ENCODE measurements at regions not wholly inside any gene's neighbourhood (a gene's known extent, or its start where the extent isn't known, plus 50 kb on each side); places are given as distances from the start of the nearest gene placed in this dataset.

DNA sequence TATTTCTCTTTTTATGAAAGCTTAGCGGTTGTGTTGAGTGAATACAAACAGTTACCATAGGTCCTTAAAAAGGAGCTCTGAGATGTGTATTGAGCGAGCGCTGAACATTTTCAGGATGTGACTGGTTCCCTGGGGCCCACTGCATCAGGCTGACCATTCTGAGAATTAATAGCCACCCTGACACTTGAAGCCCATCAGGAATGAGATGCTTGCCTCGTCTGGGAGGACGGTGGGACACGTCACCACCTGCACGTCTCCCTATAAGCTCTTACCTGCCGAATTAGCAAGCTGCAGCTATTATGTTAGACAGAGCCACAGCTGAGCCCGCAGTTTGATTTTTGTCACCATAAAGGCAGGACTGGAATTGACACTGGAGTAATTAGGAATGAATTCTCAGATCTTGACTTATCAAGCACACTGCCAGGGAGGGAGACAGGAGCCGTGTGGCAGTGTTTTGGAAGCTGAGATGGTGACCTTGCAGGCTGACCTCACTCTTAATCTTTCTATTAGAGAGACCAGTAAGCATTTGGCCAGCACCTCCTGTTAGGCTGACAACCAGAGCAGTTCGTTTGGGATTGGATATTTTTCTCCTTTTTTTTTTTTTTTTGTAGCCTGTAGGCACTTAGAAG, 373.1 kb upstream of the WWC1 start:
- H3K4me3 ChIP-seq (ENCODE audit: low read depth, low read length), result no peak overlapping the region
- no peaks in the 10 kb centered on the region for H3K27me3 ChIP-seq (ENCODE audit: control insufficient read depth, insufficient read depth, low read length)
- no peak overlapping the region for H3K27ac ChIP-seq (ENCODE audit: low read depth, low read length)
- peaks cover 16% of the 10 kb centered on the region for H3K4me1 ChIP-seq (ENCODE audit: control insufficient read depth, insufficient read depth, low read length)
- peaks cover 6% of the 10 kb centered on the region; the same call in 1 of the 2 replicates for H3K9me3 ChIP-seq (ENCODE audit: control insufficient read depth, insufficient read depth, low read depth, low read length)
- no peaks in the 10 kb centered on the region for H3K36me3 ChIP-seq (ENCODE audit: control insufficient read depth, insufficient read depth, low read length)
- H3K9ac ChIP-seq (ENCODE audit: low read length), result no peak overlapping the region

DNA sequence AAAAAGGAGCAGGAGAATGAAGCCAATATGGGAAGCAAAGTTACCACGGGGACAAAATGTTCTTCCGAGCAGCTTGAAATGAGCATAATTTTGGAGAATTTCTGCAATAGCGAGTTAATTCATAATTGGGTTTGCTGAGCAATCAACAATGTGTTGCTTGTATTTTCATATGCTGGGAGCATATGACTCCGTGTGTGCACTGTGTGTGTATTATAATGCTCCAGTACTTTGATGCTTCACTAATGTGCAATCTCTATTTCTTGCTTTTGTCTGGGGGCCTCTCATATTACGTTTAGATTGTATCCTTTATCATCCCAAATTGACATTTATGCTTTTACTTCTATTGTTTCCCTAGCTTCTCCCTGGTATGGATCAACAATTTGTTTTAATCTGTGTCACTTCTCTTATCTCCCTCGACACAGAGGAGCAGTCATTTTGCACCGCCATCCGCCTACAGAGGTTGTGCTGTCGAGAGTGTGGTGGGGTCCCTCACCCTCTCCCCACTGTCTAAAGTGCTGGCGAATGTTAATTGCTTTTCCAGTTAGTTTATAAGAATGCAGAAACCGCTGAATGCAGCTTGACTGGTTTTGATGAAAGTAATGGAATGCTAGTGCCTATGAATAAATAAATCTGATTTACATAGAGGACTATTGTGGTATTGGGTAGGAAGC, 372.5 kb upstream of the WWC1 start:
- H3K27ac ChIP-seq (ENCODE audit: low read depth, low read length), result no peak overlapping the region
- no peak overlapping the region for H3K4me3 ChIP-seq (ENCODE audit: low read depth, low read length)
- no peak overlapping the region for H3K9ac ChIP-seq (ENCODE audit: low read length)
- peaks cover 16% of the 10 kb centered on the region for H3K4me1 ChIP-seq (ENCODE audit: control insufficient read depth, insufficient read depth, low read length)
- H3K27me3 ChIP-seq (ENCODE audit: control insufficient read depth, insufficient read depth, low read length), result no peaks in the 10 kb centered on the region
- no peaks in the 10 kb centered on the region for H3K36me3 ChIP-seq (ENCODE audit: control insufficient read depth, insufficient read depth, low read length)
- peaks cover 6% of the 10 kb centered on the region; the same call in 1 of the 2 replicates for H3K9me3 ChIP-seq (ENCODE audit: control insufficient read depth, insufficient read depth, low read depth, low read length)

DNA sequence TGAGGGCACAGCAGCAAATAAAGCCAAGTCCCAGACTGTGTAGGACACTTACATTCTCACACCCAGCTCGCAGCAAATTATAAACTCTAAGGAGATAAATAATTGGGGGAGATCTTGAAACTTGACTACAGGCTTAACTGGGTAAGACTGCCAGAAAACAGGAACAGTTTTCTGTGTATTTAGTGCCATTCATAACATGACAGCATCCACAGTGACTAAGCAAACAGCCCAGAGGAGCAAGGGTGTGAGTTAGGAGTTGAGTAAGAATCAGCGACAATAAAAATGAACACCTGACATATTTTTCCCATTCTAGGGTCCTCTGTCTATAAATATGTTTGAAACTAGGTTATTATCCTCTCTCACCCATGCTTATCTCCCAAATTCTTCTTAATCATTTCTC, 370.9 kb upstream of the WWC1 start:
- no peak overlapping the region for H3K4me3 ChIP-seq (ENCODE audit: low read depth, low read length)
- no peak overlapping the region for H3K27ac ChIP-seq (ENCODE audit: low read depth, low read length)
- no peaks in the 10 kb centered on the region for H3K27me3 ChIP-seq (ENCODE audit: control insufficient read depth, insufficient read depth, low read length)
- H3K9ac ChIP-seq (ENCODE audit: low read length), result no peak overlapping the region
- H3K36me3 ChIP-seq (ENCODE audit: control insufficient read depth, insufficient read depth, low read length), result no peaks in the 10 kb centered on the region
- peaks cover 16% of the 10 kb centered on the region for H3K4me1 ChIP-seq (ENCODE audit: control insufficient read depth, insufficient read depth, low read length)
- H3K9me3 ChIP-seq (ENCODE audit: control insufficient read depth, insufficient read depth, low read depth, low read length), result peaks cover 4% of the 10 kb centered on the region

DNA sequence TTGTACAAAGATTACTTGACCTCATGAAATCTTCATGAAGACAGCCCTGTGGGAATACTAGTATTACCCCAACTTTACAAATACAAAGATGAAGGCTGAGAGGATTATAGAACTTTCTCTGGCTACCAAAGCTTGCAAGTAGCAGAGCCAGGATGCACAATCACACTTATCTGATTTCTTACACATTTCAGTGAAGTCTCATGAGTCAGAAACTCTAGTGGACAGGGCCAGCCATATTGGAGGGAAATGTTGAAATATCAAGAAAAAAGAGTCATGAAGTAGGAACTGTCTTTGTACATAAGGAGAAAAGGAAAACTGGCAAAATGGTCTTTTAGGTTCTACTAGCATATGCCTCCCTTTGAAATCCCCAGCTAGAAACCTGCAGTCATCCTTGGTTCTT, 369.6 kb upstream of the WWC1 start:
- Histone ChIP-seq H3K4me1 (ENCODE audit: control insufficient read depth, insufficient read depth, low read length) (peaks cover 8% of the 10 kb centered on the region), H3K9ac (ENCODE audit: low read length) (no peak overlapping the region), H3K9me3 (ENCODE audit: control insufficient read depth, insufficient read depth, low read depth, low read length) (peaks cover 4% of the 10 kb centered on the region), H3K4me3 (ENCODE audit: low read depth, low read length) (no peak overlapping the region), H3K36me3 (ENCODE audit: control insufficient read depth, insufficient read depth, low read length) (no peaks in the 10 kb centered on the region), H3K27ac (ENCODE audit: low read depth, low read length) (no peak overlapping the region), H3K27me3 (ENCODE audit: control insufficient read depth, insufficient read depth, low read length) (no peaks in the 10 kb centered on the region)

DNA sequence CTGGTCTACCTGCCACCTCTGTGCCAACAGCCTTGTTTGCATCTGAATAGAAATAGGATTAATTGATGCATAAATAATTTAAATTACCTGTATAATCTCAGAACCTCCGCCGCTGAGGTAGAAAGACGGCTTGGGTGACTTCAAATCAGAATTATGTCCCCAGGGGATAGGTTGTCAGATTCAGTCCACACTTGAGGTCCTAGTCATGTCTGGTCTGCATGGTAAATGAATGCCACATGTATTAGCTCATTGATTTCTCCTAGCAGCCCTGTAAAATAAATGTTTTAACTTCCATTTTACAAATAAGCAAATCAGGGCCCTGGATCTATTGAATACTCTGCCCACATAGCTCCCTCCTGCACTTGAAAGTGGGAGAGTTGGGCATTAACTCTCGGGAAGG, 368.0 kb upstream of the WWC1 start:
- Histone ChIP-seq H3K36me3 (ENCODE audit: control insufficient read depth, insufficient read depth, low read length) (no peaks in the 10 kb centered on the region), H3K9me3 (ENCODE audit: control insufficient read depth, insufficient read depth, low read depth, low read length) (peaks cover 6% of the 10 kb centered on the region), H3K27me3 (ENCODE audit: control insufficient read depth, insufficient read depth, low read length) (no peaks in the 10 kb centered on the region)

DNA sequence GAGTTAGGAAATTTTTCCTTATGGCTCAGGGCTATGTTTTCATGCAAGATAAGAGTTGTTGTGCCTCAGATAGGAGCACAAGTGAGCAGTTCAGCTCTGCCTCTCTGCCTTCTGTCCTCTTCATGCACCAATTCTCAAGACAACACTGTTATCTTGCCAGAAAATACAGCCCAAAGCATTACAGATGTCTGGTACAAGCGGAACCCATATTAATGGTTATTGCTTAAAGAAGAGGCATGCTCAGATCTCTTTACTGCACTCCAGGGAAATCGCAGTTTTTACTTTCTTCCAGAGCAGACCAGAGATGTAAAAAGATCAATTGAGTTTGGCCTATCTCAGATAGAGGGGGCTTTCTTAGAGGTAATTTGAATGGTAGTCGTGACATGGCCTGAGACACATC, 361.6 kb upstream of the WWC1 start:
- no peak overlapping the region for H3K4me3 ChIP-seq (ENCODE audit: low read depth, low read length)
- no peaks in the 10 kb centered on the region for H3K4me1 ChIP-seq (ENCODE audit: control insufficient read depth, insufficient read depth, low read length)
- no peaks in the 10 kb centered on the region for H3K27me3 ChIP-seq (ENCODE audit: control insufficient read depth, insufficient read depth, low read length)
- H3K36me3 ChIP-seq (ENCODE audit: control insufficient read depth, insufficient read depth, low read length), result no peaks in the 10 kb centered on the region
- peaks cover 2% of the 10 kb centered on the region; the same call in 1 of the 2 replicates for H3K9me3 ChIP-seq (ENCODE audit: control insufficient read depth, insufficient read depth, low read depth, low read length)
- H3K9ac ChIP-seq (ENCODE audit: low read length), result no peak overlapping the region
- H3K27ac ChIP-seq (ENCODE audit: low read depth, low read length), result no peak overlapping the region

More for the DNA sequence above, 368.0 kb upstream of the WWC1 start:
- Histone ChIP-seq H3K4me3 (ENCODE audit: low read depth, low read length) (no peak overlapping the region), H3K9ac (ENCODE audit: low read length) (no peak overlapping the region), H3K4me1 (ENCODE audit: control insufficient read depth, insufficient read depth, low read length) (peaks cover 3% of the 10 kb centered on the region; the same call in 1 of the 2 replicates), H3K27ac (ENCODE audit: low read depth, low read length) (no peak overlapping the region)

DNA sequence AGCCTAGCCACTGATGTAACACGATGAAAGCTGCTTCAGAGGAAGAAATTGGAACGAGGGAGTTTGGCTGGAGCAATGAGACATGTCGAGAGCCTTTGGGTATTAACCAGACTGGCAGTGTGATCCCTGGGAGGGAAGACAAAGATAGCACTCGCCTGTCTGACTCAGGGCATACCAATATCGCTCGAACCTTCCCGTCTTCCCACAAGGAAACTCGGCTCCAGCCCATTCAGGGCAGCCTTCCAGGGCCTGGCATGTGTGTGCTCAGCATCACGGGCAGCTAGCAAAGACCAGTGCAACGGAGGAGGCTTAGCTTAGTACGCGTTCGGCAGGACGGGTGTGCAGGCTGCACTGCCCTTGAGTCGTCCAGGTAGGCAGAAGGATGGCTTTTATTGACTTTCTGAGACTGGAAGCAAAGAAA, 356.9 kb upstream of the WWC1 start:
- Histone ChIP-seq H3K36me3 (ENCODE audit: control insufficient read depth, insufficient read depth, low read length) (no peaks in the 10 kb centered on the region), H3K27me3 (ENCODE audit: control insufficient read depth, insufficient read depth, low read length) (no peaks in the 10 kb centered on the region), H3K9me3 (ENCODE audit: control insufficient read depth, insufficient read depth, low read depth, low read length) (no peaks in the 10 kb centered on the region), H3K9ac (ENCODE audit: low read length) (no peak overlapping the region), H3K27ac (ENCODE audit: low read depth, low read length) (no peak overlapping the region), H3K4me1 (ENCODE audit: control insufficient read depth, insufficient read depth, low read length) (no peaks in the 10 kb centered on the region), H3K4me3 (ENCODE audit: low read depth, low read length) (no peak overlapping the region)

DNA sequence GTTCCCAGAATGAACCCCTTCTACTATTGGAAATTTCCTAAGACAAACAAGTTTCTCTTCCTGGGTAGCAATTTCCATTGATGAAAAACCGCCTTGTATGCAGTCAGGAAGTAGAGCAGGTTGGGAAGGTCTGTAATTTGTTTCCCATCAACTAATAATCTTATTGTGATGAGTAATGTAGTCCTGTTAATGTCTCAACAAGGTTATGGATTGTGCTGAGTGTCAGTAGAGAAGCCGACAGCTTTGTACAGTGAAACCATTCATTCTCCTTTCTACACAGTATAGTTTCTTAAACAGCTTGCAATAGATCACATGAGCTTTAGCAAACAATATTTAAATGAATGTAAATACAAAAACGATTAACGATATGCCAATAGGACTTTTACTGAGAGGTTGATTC, 355.4 kb upstream of the WWC1 start:
- H3K4me1 ChIP-seq (ENCODE audit: control insufficient read depth, insufficient read depth, low read length), result no peaks in the 10 kb centered on the region
- H3K9me3 ChIP-seq (ENCODE audit: control insufficient read depth, insufficient read depth, low read depth, low read length), result no peaks in the 10 kb centered on the region
- no peak overlapping the region for H3K9ac ChIP-seq (ENCODE audit: low read length)
- no peaks in the 10 kb centered on the region for H3K36me3 ChIP-seq (ENCODE audit: control insufficient read depth, insufficient read depth, low read length)
- no peak overlapping the region for H3K27ac ChIP-seq (ENCODE audit: low read depth, low read length)
- H3K4me3 ChIP-seq (ENCODE audit: low read depth, low read length), result no peak overlapping the region
- H3K27me3 ChIP-seq (ENCODE audit: control insufficient read depth, insufficient read depth, low read length), result no peaks in the 10 kb centered on the region

DNA sequence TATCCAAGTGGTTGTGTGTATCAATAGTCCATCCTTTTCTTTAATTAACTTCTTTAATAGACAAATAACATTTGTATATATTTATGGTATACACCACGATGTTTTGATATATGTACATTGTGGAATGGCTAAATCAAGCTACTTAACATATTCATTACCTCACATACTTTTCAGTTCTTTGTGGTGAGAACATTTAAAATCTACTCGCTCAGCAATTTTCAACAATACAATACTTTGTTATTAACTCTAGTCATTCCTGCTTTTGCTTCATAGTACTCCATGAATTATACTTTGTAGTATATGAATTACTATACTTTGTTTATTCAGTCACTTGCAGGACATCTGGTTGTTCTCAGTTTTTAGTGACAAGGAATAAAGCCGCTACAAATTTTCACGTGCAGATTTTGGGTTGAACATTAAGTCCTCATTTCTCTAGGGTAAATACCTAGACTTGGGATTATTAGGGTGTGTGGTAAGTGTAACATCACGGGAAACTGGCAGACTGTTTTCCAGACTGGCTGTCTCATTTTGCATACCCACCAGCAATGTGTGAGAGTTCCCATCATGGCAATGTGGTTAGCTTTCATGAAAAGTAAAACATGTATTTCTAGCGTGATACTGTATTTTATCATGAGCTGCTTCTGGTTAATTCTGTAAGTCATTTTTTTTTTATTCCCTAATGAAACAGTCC, 354.4 kb upstream of the WWC1 start:
- Histone ChIP-seq H3K27ac (ENCODE audit: low read depth, low read length) (no peak overlapping the region), H3K9ac (ENCODE audit: low read length) (no peak overlapping the region), H3K36me3 (ENCODE audit: control insufficient read depth, insufficient read depth, low read length) (no peaks in the 10 kb centered on the region), H3K4me1 (ENCODE audit: control insufficient read depth, insufficient read depth, low read length) (no peaks in the 10 kb centered on the region), H3K4me3 (ENCODE audit: low read depth, low read length) (no peak overlapping the region), H3K9me3 (ENCODE audit: control insufficient read depth, insufficient read depth, low read depth, low read length) (no peaks in the 10 kb centered on the region), H3K27me3 (ENCODE audit: control insufficient read depth, insufficient read depth, low read length) (no peaks in the 10 kb centered on the region)

DNA sequence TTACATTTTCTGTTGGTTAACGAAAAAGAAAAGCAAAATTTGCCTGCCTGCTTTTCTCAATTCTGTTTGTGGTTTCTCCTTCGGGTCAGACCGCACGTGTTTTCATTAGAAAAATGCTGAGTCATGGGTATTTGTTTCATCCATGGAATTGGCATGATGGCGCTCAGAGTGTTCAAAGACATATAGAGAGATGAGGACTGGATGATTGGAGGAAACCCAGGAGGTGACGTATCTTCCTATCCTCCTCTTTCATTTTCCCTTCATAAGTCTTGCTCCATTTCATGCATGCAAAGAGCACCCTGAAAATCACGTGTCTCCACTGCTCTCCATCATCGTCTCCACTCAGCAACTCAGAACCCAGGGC, 353.8 kb upstream of the WWC1 start:
- no peak overlapping the region for H3K9ac ChIP-seq (ENCODE audit: low read length)
- no peak overlapping the region for H3K27ac ChIP-seq (ENCODE audit: low read depth, low read length)
- no peaks in the 10 kb centered on the region for H3K27me3 ChIP-seq (ENCODE audit: control insufficient read depth, insufficient read depth, low read length)
- H3K36me3 ChIP-seq (ENCODE audit: control insufficient read depth, insufficient read depth, low read length), result no peaks in the 10 kb centered on the region
- H3K4me3 ChIP-seq (ENCODE audit: low read depth, low read length), result no peak overlapping the region
- H3K4me1 ChIP-seq (ENCODE audit: control insufficient read depth, insufficient read depth, low read length), result no peaks in the 10 kb centered on the region
- H3K9me3 ChIP-seq (ENCODE audit: control insufficient read depth, insufficient read depth, low read depth, low read length), result no peaks in the 10 kb centered on the region

DNA sequence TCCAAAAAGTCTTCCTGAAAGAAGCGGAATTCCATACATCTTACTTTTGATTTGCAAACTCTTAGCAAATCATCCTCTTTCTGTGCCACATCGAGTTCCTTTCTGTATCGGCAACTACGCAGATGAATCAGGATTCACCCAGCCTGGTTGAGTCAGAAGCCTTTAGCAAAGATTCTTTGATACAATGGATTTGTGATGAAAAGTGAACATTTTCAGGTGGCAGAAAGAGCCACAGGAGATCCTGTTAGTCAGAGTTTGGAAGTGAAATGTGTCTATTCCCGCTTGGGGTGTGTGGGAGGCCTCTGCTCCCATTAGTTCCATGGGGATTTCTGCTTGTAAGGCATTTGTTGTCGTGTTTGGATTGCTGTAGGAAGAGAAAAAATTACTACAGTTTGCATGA, 351.8 kb upstream of the WWC1 start:
- no peak overlapping the region for H3K4me3 ChIP-seq (ENCODE audit: low read depth, low read length)
- no peaks in the 10 kb centered on the region for H3K4me1 ChIP-seq (ENCODE audit: control insufficient read depth, insufficient read depth, low read length)
- no peak overlapping the region for H3K9ac ChIP-seq (ENCODE audit: low read length)
- H3K27ac ChIP-seq (ENCODE audit: low read depth, low read length), result no peak overlapping the region
- H3K27me3 ChIP-seq (ENCODE audit: control insufficient read depth, insufficient read depth, low read length), result no peaks in the 10 kb centered on the region
- H3K9me3 ChIP-seq (ENCODE audit: control insufficient read depth, insufficient read depth, low read depth, low read length), result no peaks in the 10 kb centered on the region
- H3K36me3 ChIP-seq (ENCODE audit: control insufficient read depth, insufficient read depth, low read length), result no peaks in the 10 kb centered on the region
